Liver (tissue), 7 donors: ENCODE measurements at regions not wholly inside any gene's neighbourhood (a gene's known extent, or its start where the extent isn't known, plus 50 kb on each side); places are given as distances from the start of the nearest gene placed in this dataset.
"Not testable (repeated sequence)": the region's sequence is repeated elsewhere in the genome, so short reads cannot be mapped to it uniquely, and the experiment has no call there.

Source experiments
- DNase-seq: peaks from one replicate; pipeline ENCODE4 v3.0.0-alpha.2; 2017; ENCODE audit warnings: low spot score
- H3K27ac ChIP-seq, 2 donors: one replicate each; pipeline ENCODE4 v1.7.0; 2013; ENCODE audit warnings: inconsistent platforms in 2 of 2, low read length in 2 of 2, control low read depth in 1 of 2, low read depth in 1 of 2, mild to moderate bottlenecking in 1 of 2
- H3K27me3 ChIP-seq, 4 donors: one replicate each; pipeline versions ENCODE4 v1.6.1 to v1.7.0; 2013; ENCODE audit warnings: low read length in 3 of 4, inconsistent platforms in 1 of 4, mild to moderate bottlenecking in 1 of 4, moderate library complexity in 1 of 4; ENCODE audit not compliant: control insufficient read depth in 4 of 4, insufficient read depth in 4 of 4
- H3K36me3 ChIP-seq, 4 donors: one replicate each; pipeline versions ENCODE4 v1.6.1 to v1.7.0; 2013; ENCODE audit warnings: low read length in 3 of 4, mild to moderate bottlenecking in 3 of 4, low read depth in 1 of 4, moderate library complexity in 1 of 4; ENCODE audit not compliant: control insufficient read depth in 4 of 4, insufficient read depth in 3 of 4
- H3K4me1 ChIP-seq, 4 donors: one replicate each; pipeline versions ENCODE4 v1.6.1 to v1.7.0; 2013; ENCODE audit warnings: low read length in 3 of 4, mild to moderate bottlenecking in 3 of 4, moderate library complexity in 1 of 4; ENCODE audit not compliant: control insufficient read depth in 4 of 4, insufficient read depth in 4 of 4
- H3K4me3 ChIP-seq, 3 donors: one replicate each; pipeline versions ENCODE4 v1.6.1 to v1.7.0; 2013; ENCODE audit warnings: low read length in 3 of 3, control low read depth in 1 of 3, low read depth in 1 of 3, mild to moderate bottlenecking in 1 of 3
- H3K9ac ChIP-seq, 2 donors: one replicate each; pipeline ENCODE4 v1.7.0; 2013; ENCODE audit warnings: low read length in 2 of 2, mild to moderate bottlenecking in 2 of 2, moderate library complexity in 2 of 2, control low read depth in 1 of 2, low read depth in 1 of 2
- H3K9me3 ChIP-seq, 4 donors: one replicate each; pipeline versions ENCODE4 v1.6.1 to v1.7.0; 2013; ENCODE audit warnings: low read length in 3 of 4; ENCODE audit not compliant: control insufficient read depth in 4 of 4
- ATF3 ChIP-seq: IDR thresholded peaks from 2 replicates; pipeline ENCODE4 v1.6.1; 2016; ENCODE audit warnings: antibody characterized with exemption
- FOXA1 ChIP-seq: IDR thresholded peaks from 2 replicates; pipeline ENCODE4 v1.6.1; 2016; ENCODE audit warnings: antibody characterized with exemption
- GABPA ChIP-seq, 2 donors: IDR thresholded peaks in 1 of 2; conservative IDR thresholded peaks in 1 of 2; 2 replicates each; pipeline ENCODE4 v1.6.1; 2016; ENCODE audit warnings: antibody characterized with exemption in 2 of 2, mild to moderate bottlenecking in 1 of 2, moderate library complexity in 1 of 2
- HNF4A ChIP-seq, 2 donors: conservative IDR thresholded peaks; 2 replicates each; pipeline ENCODE4 v1.6.1; 2016; ENCODE audit warnings: antibody characterized with exemption in 2 of 2, mild to moderate bottlenecking in 2 of 2
- HNF4G ChIP-seq: IDR thresholded peaks from 2 replicates; pipeline ENCODE4 v1.6.1; 2016; ENCODE audit warnings: antibody characterized with exemption
- JUND ChIP-seq, 2 donors: IDR thresholded peaks; 2 replicates each; pipeline ENCODE4 v1.6.1; 2016; ENCODE audit warnings: antibody characterized with exemption in 2 of 2
- NR2F2 ChIP-seq: IDR thresholded peaks from 2 replicates; pipeline ENCODE4 v1.6.1; 2016; ENCODE audit warnings: antibody characterized with exemption
- RAD21 ChIP-seq, 2 donors: IDR thresholded peaks; 2 replicates each; pipeline ENCODE4 v1.6.1; 2016; ENCODE audit warnings: antibody characterized with exemption in 2 of 2, mild to moderate bottlenecking in 2 of 2
- REST ChIP-seq: IDR thresholded peaks from 2 replicates; pipeline ENCODE4 v1.6.1; 2016; ENCODE audit warnings: antibody characterized with exemption, mild to moderate bottlenecking
- SP1 ChIP-seq: IDR thresholded peaks from 2 replicates; pipeline ENCODE4 v1.6.1; 2018; ENCODE audit warnings: antibody characterized with exemption, mild to moderate bottlenecking
- WGBS: extraction: QIAGEN DNeasy Blood & Tissue Kit; methylation state at CpG from one replicate; pipeline ENCODE4 v1.1.7; 2013; 5-methylcytosine and 5-hydroxymethylcytosine counted together
- donor health status: healthy.
- donor health status: healthy.
- donor health status: healthy.
- donor health status: healthy.

GRCh38 chr1:232162001-232162400, 467.9 kb downstream of the SIPA1L2 start:
- no peaks in the 10 kb centered on the region for H3K4me1 ChIP-seq
- TF ChIP-seq NR2F2 (no peak), HNF4A (conservative IDR thresholded peaks at IDR 0.05) (no peak), JUND (IDR thresholded peaks at IDR 0.05) (no peak)
- no peaks in the 10 kb centered on the region for H3K27me3 ChIP-seq
- no peak overlapping the region for H3K4me3 ChIP-seq
- H3K9ac ChIP-seq = no peak overlapping the region
- 83% methylated on average over 1 of the region's 1 CpG for WGBS
- no peak for DNase-seq
- H3K9me3 ChIP-seq = no peaks in the 10 kb centered on the region
- H3K27ac ChIP-seq = no peak overlapping the region
- H3K36me3 ChIP-seq = no peaks in the 10 kb centered on the region

GRCh38 chr1:232158558-232158957, 471.4 kb downstream of the SIPA1L2 start:
- H3K9me3 ChIP-seq, H3K4me1 ChIP-seq, H3K27me3 ChIP-seq, H3K27ac ChIP-seq, DNase-seq, H3K36me3 ChIP-seq, H3K4me3 ChIP-seq, H3K9ac ChIP-seq: not testable (repeated sequence)
- 94% methylated on average over 2 of the region's 2 CpGs for WGBS

GRCh38 chr1:232156070-232156469, 473.9 kb downstream of the SIPA1L2 start:
- not testable (repeated sequence) for H3K9ac ChIP-seq, H3K9me3 ChIP-seq, DNase-seq, H3K36me3 ChIP-seq, H3K4me3 ChIP-seq, H3K27me3 ChIP-seq, H3K27ac ChIP-seq, H3K4me1 ChIP-seq
- WGBS = 91% methylated on average over 3 of the region's 3 CpGs

GRCh38 chr1:232153652-232154051, 476.3 kb downstream of the SIPA1L2 start:
- no peak overlapping the region for H3K9ac ChIP-seq
- DNase-seq = no peak
- no peaks in the 10 kb centered on the region for H3K4me1 ChIP-seq
- TF ChIP-seq GABPA (IDR thresholded peaks at IDR 0.05 in 1 of 2, conservative IDR thresholded peaks at IDR 0.05 in 1 of 2) = no peak
- no peak for TF ChIP-seq NR2F2
- TF ChIP-seq SP1 = no peak
- TF ChIP-seq FOXA1 = no peak
- no peak for TF ChIP-seq ATF3
- no peak for TF ChIP-seq REST
- TF ChIP-seq HNF4G = no peak
- TF ChIP-seq RAD21 (IDR thresholded peaks at IDR 0.05) = no peak
- H3K27me3 ChIP-seq = peaks cover 0 to 3% (median 0%) of the 10 kb centered on the region in 4 donors
- H3K4me3 ChIP-seq = no peak overlapping the region
- H3K9me3 ChIP-seq = no peaks in the 10 kb centered on the region
- H3K36me3 ChIP-seq = no peaks in the 10 kb centered on the region
- H3K27ac ChIP-seq = no peak overlapping the region
